GM23248 (cell line): ENCODE measurements at regions not wholly inside any gene's neighbourhood (a gene's known extent, or its start where the extent isn't known, plus 50 kb on each side); places are given as distances from the start of the nearest gene placed in this dataset.

ENCODE experiments used
- EZH2 ChIP-seq: fragments of 200-600 bp; sonication (generic); IDR thresholded peaks from 2 replicates; pipeline ENCODE4 v1.6.1; 2018; ENCODE audit warnings: antibody characterized with exemption, mild to moderate bottlenecking; ENCODE audit not compliant: insufficient read depth, poor library complexity, severe bottlenecking
- EZH2phosphoT487 ChIP-seq: fragments of 200-600 bp; sonication (generic); IDR thresholded peaks from 2 replicates; pipeline ENCODE4 v1.6.1; 2018; ENCODE audit warnings: antibody characterized with exemption, moderate library complexity, mild to moderate bottlenecking, low read depth; ENCODE audit not compliant: insufficient read depth

DNA sequence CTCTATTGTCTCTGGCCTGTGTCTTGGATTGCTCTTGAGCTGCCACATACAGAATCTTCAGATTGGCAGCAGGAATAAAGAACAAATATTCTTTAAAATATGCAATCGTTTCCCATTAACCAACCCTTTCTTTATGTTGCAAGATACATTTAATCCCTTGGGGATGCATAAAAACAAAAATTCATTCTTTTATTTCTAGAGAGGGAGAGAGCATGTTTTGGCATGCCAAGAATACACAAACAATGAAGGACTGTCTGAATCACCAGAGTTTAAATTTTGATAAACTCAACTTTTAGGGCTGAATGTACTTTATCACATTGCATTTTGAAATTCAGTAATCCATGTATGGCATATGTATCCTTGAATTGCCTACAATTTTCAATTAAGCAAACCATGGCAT is 154.3 kb upstream of the SEMA3D start:
- TF ChIP-seq EZH2phosphoT487 (no peak), EZH2 (no peak)
